Breast epithelium (tissue), 4 donors: ENCODE measurements at regions not wholly inside any gene's neighbourhood (a gene's known extent, or its start where the extent isn't known, plus 50 kb on each side); places are given as distances from the start of the nearest gene placed in this dataset.

Experiments
- DNase-seq, 2 donors: peaks; one replicate each; pipeline ENCODE4 v3.0.0-alpha.2; 2019; ENCODE audit warnings: low spot score in 2 of 2
- H3K27ac ChIP-seq, 2 donors: fragments of 200-600 bp; sonication (generic) in 1 of 2; one replicate each; pipeline ENCODE4 v1.5.1; 2016 to 2019; ENCODE audit warnings: mild to moderate bottlenecking in 1 of 2
- H3K27me3 ChIP-seq, 2 donors: fragments of 200-600 bp; sonication (generic) in 1 of 2; one replicate each; pipeline versions ENCODE4 v1.5.1 to v1.6.0; 2017 to 2019; ENCODE audit warnings: control low read depth in 1 of 2, mild to moderate bottlenecking in 1 of 2
- H3K36me3 ChIP-seq: fragments of 200-600 bp; one replicate; pipeline ENCODE4 v1.5.1; 2019
- H3K4me1 ChIP-seq, 2 donors: fragments of 200-600 bp; sonication (generic); one replicate each; pipeline ENCODE4 v1.5.1; 2016 to 2019; ENCODE audit warnings: control low read depth in 1 of 2
- H3K4me3 ChIP-seq, 3 donors: fragments of 200-600 bp; sonication (generic); 1 replicate in 2 of 3; 2 replicates in 1 of 3; pipeline ENCODE4 v1.5.1; 2016 to 2019; ENCODE audit warnings: mild to moderate bottlenecking in 3 of 3, moderate library complexity in 2 of 3
- H3K9me3 ChIP-seq, 2 donors: fragments of 200-600 bp; sonication (generic) in 1 of 2; one replicate each; pipeline ENCODE4 v1.5.1; 2016 to 2019; ENCODE audit warnings: control low read depth in 1 of 2
- CTCF ChIP-seq, 3 donors: fragments of 450-650 bp; IDR thresholded peaks; one replicate each; pipeline ENCODE4 v1.5.1; 2016 to 2017; ENCODE audit warnings: antibody characterized with exemption in 3 of 3, mild to moderate bottlenecking in 3 of 3, moderate library complexity in 3 of 3
- POLR2A ChIP-seq: fragments of 450-650 bp; IDR thresholded peaks from one replicate; pipeline ENCODE4 v1.6.1; 2016; ENCODE audit warnings: antibody characterized with exemption, mild to moderate bottlenecking, moderate library complexity
- POLR2AphosphoS5 ChIP-seq, 3 donors: sonication (generic); formaldehyde crosslinking; IDR thresholded peaks; one replicate each; pipeline ENCODE4 v1.6.1; 2017; ENCODE audit warnings: antibody characterized with exemption in 3 of 3
- intact Hi-C: fragments of 100-400 bp; cut with DNase I; formaldehyde crosslinking; loops from one replicate; pipeline ENCODE4 v1.15.1; 2023; ENCODE audit warnings: low total_unique reads

DNA sequence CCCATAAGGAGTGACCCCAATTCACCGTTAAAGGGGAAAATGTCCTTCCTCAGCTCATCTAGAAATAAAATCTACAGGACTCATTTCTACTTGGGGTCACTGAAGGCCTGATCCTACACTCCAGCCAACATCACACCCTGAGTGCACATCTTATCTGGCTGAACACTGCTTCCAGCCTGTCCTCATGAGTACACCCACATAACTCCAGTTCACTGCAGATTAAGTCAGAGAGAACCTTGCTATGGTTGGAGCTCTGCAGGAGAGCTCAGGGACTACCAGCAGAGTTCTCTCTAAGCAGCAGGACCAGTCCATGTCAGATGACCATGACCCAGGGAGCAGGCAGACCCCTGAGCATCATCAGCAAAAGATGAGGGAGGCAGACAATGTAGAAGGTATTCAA, 126.9 kb upstream of the MAP3K1 start:
- no peak for DNase-seq
- no peak overlapping the region for H3K27ac ChIP-seq
- intact Hi-C loops, result no loop called here
- TF ChIP-seq POLR2A (no peak), CTCF (IDR thresholded peaks at IDR 0.05) (no peak), POLR2AphosphoS5 (IDR thresholded peaks at IDR 0.05) (no peak)
- H3K36me3 ChIP-seq, result no peaks in the 10 kb centered on the region
- no peaks in the 10 kb centered on the region for H3K9me3 ChIP-seq
- no peak overlapping the region for H3K4me3 ChIP-seq
- H3K4me1 ChIP-seq, result no peaks in the 10 kb centered on the region
- H3K27me3 ChIP-seq, result no peaks in the 10 kb centered on the region

GRCh38 chr5:56686337-56687195, 128.8 kb upstream of the MAP3K1 start:
- H3K4me1 ChIP-seq, result no peaks in the 10 kb centered on the region
- no peaks in the 10 kb centered on the region for H3K9me3 ChIP-seq
- H3K27ac ChIP-seq, result no peak overlapping the region
- intact Hi-C loops, result no loop called here
- H3K36me3 ChIP-seq, result no peaks in the 10 kb centered on the region
- DNase-seq, result no peak
- H3K4me3 ChIP-seq, result no peak overlapping the region
- no peak for TF ChIP-seq CTCF (IDR thresholded peaks at IDR 0.05)
- TF ChIP-seq POLR2AphosphoS5 (IDR thresholded peaks at IDR 0.05), result no peak
- no peak for TF ChIP-seq POLR2A
- H3K27me3 ChIP-seq, result no peaks in the 10 kb centered on the region

- no peaks in the 10 kb centered on the region for H3K4me1 ChIP-seq
- no peak overlapping the region for H3K4me3 ChIP-seq
- H3K9me3 ChIP-seq, result no peaks in the 10 kb centered on the region
- intact Hi-C loops, result no loop called here
- no peak overlapping the region for H3K27ac ChIP-seq
- no peak for TF ChIP-seq POLR2A
- TF ChIP-seq POLR2AphosphoS5 (IDR thresholded peaks at IDR 0.05), result no peak
- no peak for TF ChIP-seq CTCF (IDR thresholded peaks at IDR 0.05)
- no peak for DNase-seq
- H3K36me3 ChIP-seq, result no peaks in the 10 kb centered on the region
- no peaks in the 10 kb centered on the region for H3K27me3 ChIP-seq
These were observed 129.7 kb upstream of the MAP3K1 start for GRCh38 chr5:56685503-56686217.

DNA sequence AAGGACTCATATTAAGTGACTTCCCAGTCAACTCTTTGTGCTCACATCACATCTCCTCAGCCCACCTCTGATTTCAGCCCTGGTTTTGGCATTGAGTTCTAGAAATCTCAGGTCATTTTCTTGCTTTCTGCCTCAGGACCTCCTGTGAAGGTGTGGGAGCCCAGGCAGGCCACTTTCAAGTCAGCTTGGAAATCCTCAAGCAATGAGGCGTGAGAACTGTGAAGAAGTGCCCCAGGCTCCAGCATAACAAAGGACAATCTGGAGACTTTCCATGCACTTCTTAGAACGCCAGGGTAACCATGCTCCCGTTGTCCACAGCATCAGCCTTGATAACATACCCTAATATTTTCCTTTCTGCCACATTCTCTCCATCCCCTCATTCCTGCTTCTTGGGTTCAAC, 131.2 kb upstream of the MAP3K1 start:
- no peak for DNase-seq
- TF ChIP-seq CTCF (IDR thresholded peaks at IDR 0.05) (no peak), POLR2AphosphoS5 (IDR thresholded peaks at IDR 0.05) (no peak), POLR2A (no peak)
- H3K4me1 ChIP-seq, result no peaks in the 10 kb centered on the region

DNA sequence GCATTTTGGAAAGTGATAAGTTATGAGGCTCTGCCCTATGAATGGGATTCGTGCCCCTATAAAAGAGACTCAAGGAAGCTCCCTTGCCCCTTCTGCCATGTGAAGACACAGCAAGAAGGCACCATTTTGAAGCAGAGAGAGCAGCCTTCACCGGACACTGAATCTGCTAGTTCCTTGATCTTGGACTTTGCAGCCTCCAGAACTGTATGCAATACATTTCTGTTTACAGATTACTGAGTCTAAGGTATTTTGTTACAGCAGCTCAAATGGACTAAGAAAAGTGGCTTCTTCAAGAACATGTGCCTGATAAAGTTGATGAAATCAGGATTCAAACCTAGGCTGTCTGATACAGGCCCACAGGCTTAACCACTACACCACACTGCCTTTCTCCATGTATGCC, 131.6 kb upstream of the MAP3K1 start:
- H3K36me3 ChIP-seq, result no peaks in the 10 kb centered on the region
- H3K4me1 ChIP-seq, result no peaks in the 10 kb centered on the region
- no peak for TF ChIP-seq POLR2A
- TF ChIP-seq CTCF (IDR thresholded peaks at IDR 0.05), result no peak
- no peak for TF ChIP-seq POLR2AphosphoS5 (IDR thresholded peaks at IDR 0.05)
- no peak for DNase-seq
- H3K9me3 ChIP-seq, result no peaks in the 10 kb centered on the region
- H3K27ac ChIP-seq, result no peak overlapping the region
- no peak overlapping the region for H3K4me3 ChIP-seq
- H3K27me3 ChIP-seq, result no peaks in the 10 kb centered on the region
- intact Hi-C loops, result no loop called here

More for the DNA sequence above, 131.2 kb upstream of the MAP3K1 start:
- no peaks in the 10 kb centered on the region for H3K9me3 ChIP-seq
- intact Hi-C loops, result no loop called here
- H3K4me3 ChIP-seq, result no peak overlapping the region
- H3K27ac ChIP-seq, result no peak overlapping the region
- H3K36me3 ChIP-seq, result no peaks in the 10 kb centered on the region
- no peaks in the 10 kb centered on the region for H3K27me3 ChIP-seq
